HepG2 (cell line): ENCODE measurements at regions not wholly inside any gene's neighbourhood (a gene's known extent, or its start where the extent isn't known, plus 50 kb on each side); places are given as distances from the start of the nearest gene placed in this dataset.

Experiments used
- ATAC-seq: fragments of 200-7000 bp; cut with Tn5 transposase; 3 replicates; pipeline ENCODE4 v1.9.1; 2020; ENCODE audit warnings: mild to moderate bottlenecking, moderate library complexity
- BruUV-seq: library from RNA; stranded (reverse); fragments of 400-500 nt; replicated peaks from 2 replicates; lab custom pipeline; 2021; lab: Mats Ljungman, UMichigan
- CTCF ChIA-PET: fragments of 300-600 bp; formaldehyde crosslinking; extraction: SDS; loops from one replicate; lab custom pipeline; 2021; ENCODE audit warnings: low total read pairs, inconsistent platforms, low intra/inter-chr PET ratio; lab: Yijun Ruan, JAX
- POLR2A ChIA-PET: fragments of 350-600 bp; sonication (Branson Sonifier 250); formaldehyde crosslinking; loops from one replicate; lab custom pipeline; 2020; ENCODE audit warnings: antibody characterized with exemption, inconsistent platforms; lab: Yijun Ruan, JAX
- DNase-seq: peaks from one replicate; pipeline ENCODE4 v3.0.0-alpha.2; 2015; ENCODE audit warnings: low spot score
- FAIRE-seq: peaks from 3 replicates; lab custom pipeline; 2011; peaks lifted over from hg19 to GRCh38; lab: Jason Lieb, UNC
- H2AFZ ChIP-seq: one replicate; pipeline ENCODE4 v1.6.1; 2011; ENCODE audit warnings: low read length, inconsistent platforms
- H3K27ac ChIP-seq: fragments of 300-600 bp; 3 replicates; pipeline ENCODE4 v1.8.0; 2011; ENCODE audit warnings: mixed run types, mild to moderate bottlenecking, mixed read lengths, low read length, inconsistent platforms; ENCODE audit not compliant: insufficient read depth; ENCODE audit errors: extremely low read length
- H3K27me3 ChIP-seq, 2 experiments: fragments of 200-600 bp in 1 of 2; 2 replicates in 1 of 2; 3 replicates in 1 of 2; pipeline versions ENCODE4 v1.6.0 to v1.8.0; 2011; ENCODE audit warnings: low read length in 2 of 2, mild to moderate bottlenecking in 2 of 2, moderate library complexity in 2 of 2, inconsistent platforms in 1 of 2; ENCODE audit not compliant: insufficient read depth in 2 of 2, control insufficient read depth in 1 of 2
- H3K36me3 ChIP-seq, 2 experiments: fragments of 200-600 bp in 1 of 2; replicated peaks in 1 of 2; 2 replicates in 1 of 2; 3 replicates in 1 of 2; pipeline versions ENCODE4 v1.5.1 to v1.8.0; 2011; ENCODE audit warnings: low read length in 2 of 2, inconsistent platforms in 1 of 2; ENCODE audit not compliant: insufficient read depth in 2 of 2, control insufficient read depth in 1 of 2
- H3K4me1 ChIP-seq: 2 replicates; pipeline ENCODE4 v1.5.1; 2012; ENCODE audit warnings: low read length, inconsistent platforms; ENCODE audit not compliant: insufficient read depth
- H3K4me2 ChIP-seq: 2 replicates; pipeline ENCODE4 v1.6.0; 2011; ENCODE audit warnings: low read depth, low read length, inconsistent platforms
- H3K4me3 ChIP-seq, 3 experiments: fragments of 200-600 bp in 1 of 3; sonication (generic), shearing (Covaris generic) in 1 of 3; replicated peaks in 1 of 3; 2 replicates each; pipeline ENCODE4 v1.5.1; 2011 to 2016; ENCODE audit warnings: low read length in 3 of 3, inconsistent platforms in 2 of 3, low read depth in 2 of 3, mild to moderate bottlenecking in 2 of 3, control low read depth in 1 of 3, mixed read lengths in 1 of 3; ENCODE audit not compliant: insufficient read depth in 1 of 3
- H3K79me2 ChIP-seq: one replicate; pipeline ENCODE4 v1.6.1; 2011; ENCODE audit warnings: low read length, inconsistent platforms; ENCODE audit not compliant: insufficient read depth
- H3K9ac ChIP-seq: 2 replicates; pipeline ENCODE4 v1.6.0; 2011; ENCODE audit warnings: mild to moderate bottlenecking, low read depth, low read length, inconsistent platforms; ENCODE audit not compliant: insufficient read depth
- H3K9me3 ChIP-seq: 2 replicates; pipeline ENCODE4 v1.5.1; 2012; ENCODE audit warnings: mild to moderate bottlenecking, low read length
- H4K20me1 ChIP-seq: 2 replicates; pipeline ENCODE4 v1.6.0; 2011; ENCODE audit warnings: inconsistent platforms, mild to moderate bottlenecking, low read length, moderate library complexity; ENCODE audit not compliant: insufficient read depth
- EP300 ChIP-seq, 3 experiments: sonication (generic) in 1 of 3; formaldehyde crosslinking in 1 of 3; IDR thresholded peaks; 2 replicates each; pipeline versions ENCODE4 v1.5.1 to v1.6.1; 2011 to 2020; ENCODE audit warnings: low read depth in 2 of 3, low read length in 2 of 3, borderline replicate concordance in 1 of 3, improper control_type of control experiment in 1 of 3, mild to moderate bottlenecking in 1 of 3, missing genetic modification reagents in 1 of 3, moderate library complexity in 1 of 3
- MAF1 ChIP-seq: sonication (generic); formaldehyde crosslinking; IDR thresholded peaks from 2 replicates; pipeline ENCODE4 v1.5.0; 2020; ENCODE audit warnings: missing genetic modification reagents, borderline replicate concordance
- NFE2L2 ChIP-seq: fragments of 150-350 bp; IDR thresholded peaks from 2 replicates; pipeline ENCODE4 v1.6.1; 2014; ENCODE audit warnings: low read length
- SP140L ChIP-seq: sonication (generic); formaldehyde crosslinking; IDR thresholded peaks from 2 replicates; pipeline ENCODE4 v1.4.0; 2020; ENCODE audit warnings: missing genetic modification reagents, borderline replicate concordance
- TFAP4 ChIP-seq: sonication (generic); IDR thresholded peaks from 2 replicates; pipeline ENCODE4 v1.6.1; 2016; ENCODE audit warnings: low read depth, borderline replicate concordance
- ZBED4 ChIP-seq: sonication (generic); formaldehyde crosslinking; IDR thresholded peaks from 2 replicates; pipeline ENCODE4 v1.4.0; 2020; ENCODE audit warnings: missing genetic modification reagents, borderline replicate concordance
- ZNF761 ChIP-seq: sonication (generic); formaldehyde crosslinking; conservative IDR thresholded peaks from 2 replicates; pipeline ENCODE4 v1.4.0; 2020; ENCODE audit warnings: mild to moderate bottlenecking, missing genetic modification reagents
- ZUFSP ChIP-seq: sonication (generic); formaldehyde crosslinking; IDR thresholded peaks from 2 replicates; pipeline ENCODE4 v1.9.0; 2021; ENCODE audit warnings: missing genetic modification reagents, mild to moderate bottlenecking, borderline replicate concordance
- WGBS: methylation state at CpG from one replicate; pipeline ENCODE4 v1.1.6; 2017; ENCODE audit warnings: low lambda C conversion rate; 5-methylcytosine and 5-hydroxymethylcytosine counted together
- in situ Hi-C: cut with HindIII; loops from 2 replicates; pipeline ENCODE4 v1.10.0; 2017; ENCODE audit warnings: low pct_unique_long_range_greater_than_20kb; ENCODE audit not compliant: extremely low pct_ligation_motif_present
- intact Hi-C: fragments of 100-400 bp; cut with micrococcal nuclease; formaldehyde crosslinking; loops from one replicate; pipeline ENCODE4 v1.10.0; 2022; ENCODE audit not compliant: unreplicated experiment

GRCh38 chr3:153624310-153625030 is 462.4 kb downstream of the RAP2B start:
- Histone ChIP-seq H2AFZ (no peak overlapping the region), H3K27me3 (no peaks in the 10 kb centered on the region), H3K9ac (no peak overlapping the region), H3K79me2 (no peaks in the 10 kb centered on the region), H3K4me1 (no peaks in the 10 kb centered on the region), H3K9me3 (no peaks in the 10 kb centered on the region), H3K36me3 (no peaks in the 10 kb centered on the region), H4K20me1 (no peaks in the 10 kb centered on the region), H3K27ac (no peak overlapping the region), H3K4me3 (no peak overlapping the region), H3K4me2 (no peak overlapping the region)
- TF ChIP-seq NFE2L2 (peak; percentile 34; the same call in 1 of the 2 replicates), TFAP4 (no peak)
- in situ Hi-C loops = no loop called here
- BruUV-seq = no TSS peak
- FAIRE-seq (no peak), ATAC-seq (no peak), DNase-seq (no peak)
- intact Hi-C loops = no loop called here
- CTCF ChIA-PET = no interaction called here
- 33% methylated on average over 6 of the region's 6 CpGs for WGBS
- POLR2A ChIA-PET = no interaction called here

GRCh38 chr3:153625506-153625905 is 463.5 kb downstream of the RAP2B start:
- ChIA-PET POLR2A (no interaction called here), CTCF (no interaction called here)
- no TSS peak for BruUV-seq
- ATAC-seq = no peak
- H3K4me2 ChIP-seq = no peak overlapping the region
- no peaks in the 10 kb centered on the region for H4K20me1 ChIP-seq
- no peaks in the 10 kb centered on the region for H3K4me1 ChIP-seq
- WGBS = 6% methylated on average over 3 of the region's 3 CpGs
- no peak for FAIRE-seq
- no peak overlapping the region for H2AFZ ChIP-seq
- no peaks in the 10 kb centered on the region for H3K27me3 ChIP-seq
- TF ChIP-seq EP300 (IDR thresholded peaks at IDR 0.05; ENCODE audit: low read depth in 2 of 2, low read length in 2 of 2) (no peak), EP300 (CRISPR knock-in tag; IDR thresholded peaks at IDR 0.05; ENCODE audit: borderline replicate concordance) (no peak), ZNF761 (CRISPR knock-in tag) (no peak), SP140L (CRISPR knock-in tag) (no peak), MAF1 (CRISPR knock-in tag) (no peak), ZBED4 (CRISPR knock-in tag) (no peak), ZUFSP (CRISPR knock-in tag) (no peak)
- no peaks in the 10 kb centered on the region for H3K9me3 ChIP-seq
- no peak overlapping the region for H3K4me3 ChIP-seq
- intact Hi-C loops = no loop called here
- H3K9ac ChIP-seq = no peak overlapping the region
- no peak for DNase-seq
- H3K36me3 ChIP-seq = no peaks in the 10 kb centered on the region
- in situ Hi-C loops = no loop called here
- no peak overlapping the region for H3K27ac ChIP-seq
- no peaks in the 10 kb centered on the region for H3K79me2 ChIP-seq
